ENCODE measurements at regions not wholly inside any gene's neighbourhood (a gene's known extent, or its start where the extent isn't known, plus 50 kb on each side); places are given as distances from the start of the nearest gene placed in this dataset.

DNA sequence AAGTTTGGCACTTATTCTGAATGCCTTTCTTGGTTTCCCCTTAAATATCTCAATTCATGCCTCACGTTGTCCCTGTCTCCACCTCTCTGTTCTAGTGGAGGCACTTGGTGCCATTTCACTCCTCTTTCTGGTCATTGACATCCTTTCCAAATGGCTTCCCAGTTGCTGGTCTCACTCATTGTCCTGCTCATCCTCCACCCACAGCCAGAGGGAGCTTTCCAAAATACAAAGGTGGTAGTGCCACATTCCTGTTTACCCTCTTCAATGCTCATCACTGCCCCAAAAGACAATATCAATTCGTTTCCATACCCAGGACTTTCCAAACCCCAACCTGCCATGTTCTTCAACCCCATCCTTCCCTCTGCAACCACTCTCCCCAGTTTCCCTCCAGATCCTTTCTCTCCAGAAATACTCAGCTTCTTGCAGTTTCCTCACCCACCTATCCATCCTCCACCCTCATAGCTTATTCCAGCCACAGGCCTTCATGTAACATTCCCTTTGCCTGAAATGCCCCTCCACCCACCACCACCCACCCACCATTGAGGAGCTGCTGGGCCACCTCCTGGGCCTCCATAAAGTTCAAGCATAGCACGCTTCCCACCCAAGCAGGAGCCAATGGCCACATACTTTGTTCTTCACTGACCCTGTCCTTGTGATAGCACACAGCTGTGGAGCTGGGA, 63.1 kb upstream of the ADRB1 start:
- ChIA-PET CTCF (no interaction called here), POLR2A (no interaction called here)
- Mint-ChIP-seq H3K36me3 (peaks cover 0 to 3% (median 0%) of the 10 kb centered on the region in 5 donors), H3K27me3 (peaks cover 0 to 55% (median 6%) of the 10 kb centered on the region in 5 donors), H3K4me1 (peaks cover 8 to 26% (median 14%) of the 10 kb centered on the region in 7 donors), H3K9me3 (peaks cover 0 to 6% (median 0%) of the 10 kb centered on the region in 11 donors), H3K4me3 (no peak overlapping the region), H3K27ac (no peak overlapping the region)
- Histone ChIP-seq H3K27ac (ENCODE audit: low read depth, low read length) (no peak overlapping the region), H3K36me3 (ENCODE audit: control insufficient read depth in 2 of 3, insufficient read depth in 3 of 3, low read length in 3 of 3) (no peaks in the 10 kb centered on the region), H3K9me3 (ENCODE audit: control insufficient read depth in 2 of 3, low read length in 3 of 3) (no peaks in the 10 kb centered on the region), H3K4me3 (ENCODE audit: low read length) (no peak overlapping the region), H3K27me3 (ENCODE audit: control insufficient read depth in 2 of 2, insufficient read depth in 2 of 2, low read length in 2 of 2) (no peaks in the 10 kb centered on the region), H3K4me1 (ENCODE audit: control insufficient read depth in 2 of 2, insufficient read depth in 2 of 2, low read length in 2 of 2) (peaks cover 8 to 13% of the 10 kb centered on the region in 2 donors)
- intact Hi-C loops (cut with micrococcal nuclease): loop anchor here in 1 of 2 donors (5.0 kb wide), 1 partner anchor 58 kb away; no protein-coding TSS in a partner anchor
- no peak for ATAC-seq
- DNase-seq: no peak

DNA sequence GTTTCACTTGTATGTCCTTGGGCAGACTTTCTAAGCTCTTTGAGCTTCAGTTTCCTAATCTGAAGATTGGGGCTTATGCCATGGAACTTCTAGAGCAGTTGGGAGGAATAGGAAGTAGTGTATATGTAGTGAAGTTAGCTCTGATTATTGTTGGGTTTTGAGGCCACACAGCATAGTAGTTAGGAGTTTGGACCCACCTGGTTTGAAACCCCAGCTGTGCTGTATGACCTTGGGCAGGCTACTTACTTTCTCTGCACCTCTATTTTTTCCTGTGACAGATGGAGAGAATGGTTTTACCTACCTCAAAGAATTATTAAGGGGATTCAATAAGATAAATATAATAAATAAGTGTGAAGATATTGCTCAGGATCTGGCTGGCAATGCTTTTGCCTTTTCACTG, 61.4 kb upstream of the ADRB1 start:
- Histone ChIP-seq H3K4me1 (ENCODE audit: control insufficient read depth in 2 of 2, insufficient read depth in 2 of 2, low read length in 2 of 2) (peaks cover 8 to 13% of the 10 kb centered on the region in 2 donors), H3K27me3 (ENCODE audit: control insufficient read depth in 2 of 2, insufficient read depth in 2 of 2, low read length in 2 of 2) (no peaks in the 10 kb centered on the region), H3K27ac (ENCODE audit: low read depth, low read length) (no peak overlapping the region), H3K4me3 (ENCODE audit: low read length) (no peak overlapping the region), H3K9me3 (ENCODE audit: control insufficient read depth in 2 of 3, low read length in 3 of 3) (no peaks in the 10 kb centered on the region), H3K36me3 (ENCODE audit: control insufficient read depth in 2 of 3, insufficient read depth in 3 of 3, low read length in 3 of 3) (no peaks in the 10 kb centered on the region)
- Mint-ChIP-seq H3K4me1 (peaks cover 11 to 29% (median 14%) of the 10 kb centered on the region in 7 donors), H3K27ac (no peak overlapping the region), H3K27me3 (peaks cover 0 to 50% (median 1%) of the 10 kb centered on the region in 5 donors), H3K4me3 (no peak overlapping the region), H3K36me3 (peaks cover 0 to 9% (median 1%) of the 10 kb centered on the region in 5 donors), H3K9me3 (peaks cover 0 to 11% (median 5%) of the 10 kb centered on the region in 11 donors)
- no peak for DNase-seq
- no peak for ATAC-seq
- intact Hi-C loops (cut with micrococcal nuclease): loop anchor here in 1 of 2 donors (2.0 to 5.0 kb wide), 2 partner anchors 21 to 60 kb away; no protein-coding TSS in a partner anchor
- ChIA-PET POLR2A (no interaction called here), CTCF (no interaction called here)

DNA sequence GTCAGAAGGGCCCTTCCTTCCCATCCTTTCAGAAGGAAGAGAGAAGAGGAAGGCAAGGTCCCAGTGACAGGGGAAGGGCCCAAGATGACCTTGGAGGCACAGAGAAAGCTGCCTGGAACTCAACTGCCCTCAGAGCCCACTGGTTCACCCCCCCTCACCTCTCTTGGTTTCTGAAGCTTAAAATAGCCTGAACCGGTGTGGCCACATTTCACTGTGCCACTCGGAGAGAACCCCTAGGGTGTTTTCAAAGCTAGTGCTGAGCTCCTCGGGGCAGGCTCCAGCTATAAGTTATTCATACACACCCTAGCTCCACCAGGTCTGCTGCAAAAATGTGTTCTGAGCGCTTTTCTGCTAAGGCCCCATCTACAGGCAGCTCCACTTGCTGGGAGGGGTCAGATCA, 60.9 kb upstream of the ADRB1 start:
- peaks cover 0 to 9% (median 1%) of the 10 kb centered on the region in 5 donors for H3K36me3 Mint-ChIP-seq
- Histone ChIP-seq H3K36me3 (ENCODE audit: control insufficient read depth in 2 of 3, insufficient read depth in 3 of 3, low read length in 3 of 3) (no peaks in the 10 kb centered on the region), H3K27me3 (ENCODE audit: control insufficient read depth in 2 of 2, insufficient read depth in 2 of 2, low read length in 2 of 2) (no peaks in the 10 kb centered on the region), H3K4me3 (ENCODE audit: low read length) (no peak overlapping the region), H3K4me1 (ENCODE audit: control insufficient read depth in 2 of 2, insufficient read depth in 2 of 2, low read length in 2 of 2) (peaks cover 8 to 13% of the 10 kb centered on the region in 2 donors), H3K27ac (ENCODE audit: low read depth, low read length) (no peak overlapping the region), H3K9me3 (ENCODE audit: control insufficient read depth in 2 of 3, low read length in 3 of 3) (no peaks in the 10 kb centered on the region)
- ChIA-PET POLR2A (no interaction called here), CTCF (no interaction called here)
- DNase-seq (no peak), ATAC-seq (no peak)
- intact Hi-C loops (cut with micrococcal nuclease): loop anchor here in 1 of 2 donors (2.0 to 5.0 kb wide), 2 partner anchors 22 to 60 kb away; no protein-coding TSS in a partner anchor
- H3K4me3 Mint-ChIP-seq: no peak overlapping the region
- peaks cover 0 to 51% (median 3%) of the 10 kb centered on the region in 5 donors for H3K27me3 Mint-ChIP-seq
- peaks cover 12 to 29% (median 14%) of the 10 kb centered on the region in 7 donors for H3K4me1 Mint-ChIP-seq
- no peak overlapping the region for H3K27ac Mint-ChIP-seq
- peaks cover 2 to 13% (median 7%) of the 10 kb centered on the region in 11 donors for H3K9me3 Mint-ChIP-seq

DNA sequence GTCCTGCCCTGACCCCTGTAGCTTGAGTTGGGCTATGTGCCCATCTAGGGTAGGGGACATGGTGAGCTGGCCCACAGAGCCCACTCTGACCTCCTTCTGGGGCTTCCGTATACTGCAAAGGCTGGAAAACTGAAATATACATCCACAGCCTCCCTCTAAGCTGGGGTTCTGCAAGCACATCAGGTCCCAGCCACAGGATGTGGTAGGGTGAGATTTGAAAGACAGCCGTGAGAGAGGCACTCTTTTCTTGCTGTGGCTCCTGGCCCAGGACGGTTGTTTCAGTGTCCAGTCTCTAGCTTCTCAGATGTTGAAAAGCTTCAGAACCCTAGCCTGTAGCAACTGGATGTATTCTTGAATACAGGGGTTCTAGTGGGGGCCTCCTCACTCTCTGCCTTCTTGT, 60.1 kb upstream of the ADRB1 start:
- Histone ChIP-seq H3K4me1 (ENCODE audit: control insufficient read depth in 2 of 2, insufficient read depth in 2 of 2, low read length in 2 of 2) (peaks cover 8 to 13% of the 10 kb centered on the region in 2 donors), H3K9me3 (ENCODE audit: control insufficient read depth in 2 of 3, low read length in 3 of 3) (no peaks in the 10 kb centered on the region), H3K27me3 (ENCODE audit: control insufficient read depth in 2 of 2, insufficient read depth in 2 of 2, low read length in 2 of 2) (peaks cover 0 to 2% of the 10 kb centered on the region in 2 donors), H3K27ac (ENCODE audit: low read depth, low read length) (no peak overlapping the region), H3K36me3 (ENCODE audit: control insufficient read depth in 2 of 3, insufficient read depth in 3 of 3, low read length in 3 of 3) (no peaks in the 10 kb centered on the region), H3K4me3 (ENCODE audit: low read length) (no peak overlapping the region)
- Mint-ChIP-seq H3K4me1 (peaks cover 13 to 29% (median 14%) of the 10 kb centered on the region in 7 donors), H3K27ac (no peak overlapping the region), H3K9me3 (peaks cover 4 to 19% (median 10%) of the 10 kb centered on the region in 11 donors), H3K27me3 (peaks cover 0 to 59% (median 9%) of the 10 kb centered on the region in 5 donors), H3K36me3 (peaks cover 0 to 14% (median 4%) of the 10 kb centered on the region in 5 donors), H3K4me3 (peak overlapping the region in 8 of 10 donors; percentile 15 to 64 (median 37))
- ATAC-seq (no peak), DNase-seq (peak in 4 of 9 donors; percentile 13 to 36 (median 23))
- POLR2A ChIA-PET: no interaction called here
- CTCF ChIA-PET: interaction anchor here (0.6 kb wide), 1 partner anchor 118 kb away, joined by 3 read pairs; no protein-coding TSS in a partner anchor
- intact Hi-C loops (cut with micrococcal nuclease): loop anchor here in 1 of 2 donors (2.0 to 5.0 kb wide), 2 partner anchors 23 to 61 kb away; no protein-coding TSS in a partner anchor

DNA sequence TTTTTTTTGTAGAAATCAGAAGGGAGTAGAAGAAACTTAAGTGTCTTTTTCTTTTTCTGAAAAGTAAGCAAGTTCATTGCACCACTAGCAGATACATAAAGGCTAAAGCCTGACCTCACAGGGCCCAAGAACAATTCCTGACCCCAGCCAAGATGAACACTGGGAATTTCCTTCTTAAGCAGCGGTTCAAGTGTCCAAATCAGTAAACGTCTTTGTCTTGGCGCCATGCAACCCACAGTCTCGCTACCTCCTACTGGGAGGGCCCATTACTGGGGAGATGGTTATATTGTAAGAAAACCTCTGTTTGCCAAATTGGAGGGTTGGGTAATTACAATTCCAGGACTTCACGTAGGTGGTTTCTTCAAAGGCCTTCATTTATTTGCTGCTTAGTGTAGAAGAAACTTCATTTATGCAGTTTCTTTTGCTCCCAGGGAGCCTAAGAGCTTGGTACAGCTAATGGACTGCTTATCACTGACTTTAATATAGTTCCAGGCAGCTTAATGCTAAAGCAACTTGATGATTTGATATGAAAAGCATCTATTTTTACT, 58.3 kb upstream of the ADRB1 start:
- CTCF ChIA-PET: interaction anchor here (0.7 kb wide), 1 partner anchor 117 kb away, joined by 6 read pairs; no protein-coding TSS in a partner anchor
- POLR2A ChIA-PET: no interaction called here
- Histone ChIP-seq H3K4me3 (ENCODE audit: low read length) (no peak overlapping the region), H3K9me3 (ENCODE audit: control insufficient read depth in 2 of 3, low read length in 3 of 3) (no peaks in the 10 kb centered on the region), H3K36me3 (ENCODE audit: control insufficient read depth in 2 of 3, insufficient read depth in 3 of 3, low read length in 3 of 3) (no peaks in the 10 kb centered on the region), H3K27ac (ENCODE audit: low read depth, low read length) (no peak overlapping the region), H3K4me1 (ENCODE audit: control insufficient read depth in 2 of 2, insufficient read depth in 2 of 2, low read length in 2 of 2) (peaks cover 8 to 13% of the 10 kb centered on the region in 2 donors), H3K27me3 (ENCODE audit: control insufficient read depth in 2 of 2, insufficient read depth in 2 of 2, low read length in 2 of 2) (peaks cover 0 to 3% of the 10 kb centered on the region in 2 donors)
- intact Hi-C loops (cut with micrococcal nuclease): no loop called here
- Mint-ChIP-seq H3K9me3 (peaks cover 4 to 19% (median 10%) of the 10 kb centered on the region in 11 donors), H3K27me3 (peaks cover 5 to 70% (median 14%) of the 10 kb centered on the region in 5 donors), H3K4me1 (peaks cover 13 to 29% (median 14%) of the 10 kb centered on the region in 7 donors), H3K27ac (no peak overlapping the region), H3K36me3 (peaks cover 0 to 14% (median 4%) of the 10 kb centered on the region in 5 donors), H3K4me3 (no peak overlapping the region)
- ATAC-seq (no peak), DNase-seq (no peak)

DNA sequence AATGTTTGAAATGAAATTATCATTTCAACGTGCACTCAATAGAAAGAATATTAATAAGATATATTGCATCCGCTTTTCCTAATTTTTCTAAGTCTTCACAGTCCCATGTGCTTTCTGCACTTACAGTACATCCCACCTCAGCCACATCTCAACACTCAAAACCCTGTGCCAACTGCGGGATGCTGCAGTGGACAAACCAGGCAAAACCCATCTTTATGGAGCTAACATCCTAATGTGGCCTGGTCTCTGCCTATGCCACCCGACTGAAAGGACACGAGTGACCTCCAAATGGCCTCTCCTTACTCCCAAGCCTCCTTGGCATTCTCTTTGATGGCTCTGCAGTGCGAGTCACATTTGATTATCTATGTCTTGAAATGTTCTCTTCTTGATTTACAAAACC, 57.4 kb upstream of the ADRB1 start:
- peaks cover 0 to 3% of the 10 kb centered on the region in 2 donors for H3K27me3 ChIP-seq (ENCODE audit: control insufficient read depth in 2 of 2, insufficient read depth in 2 of 2, low read length in 2 of 2)
- ATAC-seq (no peak), DNase-seq (no peak)
- CTCF ChIA-PET: no interaction called here
- Mint-ChIP-seq H3K4me3 (no peak overlapping the region), H3K27ac (no peak overlapping the region), H3K9me3 (peaks cover 3 to 19% (median 10%) of the 10 kb centered on the region in 11 donors), H3K4me1 (peaks cover 13 to 29% (median 18%) of the 10 kb centered on the region in 7 donors), H3K36me3 (peaks cover 0 to 14% (median 4%) of the 10 kb centered on the region in 5 donors), H3K27me3 (peaks cover 6 to 73% (median 16%) of the 10 kb centered on the region in 5 donors)
- intact Hi-C loops (cut with micrococcal nuclease): no loop called here
- no peaks in the 10 kb centered on the region for H3K9me3 ChIP-seq (ENCODE audit: control insufficient read depth in 2 of 3, low read length in 3 of 3)
- POLR2A ChIA-PET: no interaction called here
- H3K4me1 ChIP-seq (ENCODE audit: control insufficient read depth in 2 of 2, insufficient read depth in 2 of 2, low read length in 2 of 2): peaks cover 8 to 13% of the 10 kb centered on the region in 2 donors
- no peaks in the 10 kb centered on the region for H3K36me3 ChIP-seq (ENCODE audit: control insufficient read depth in 2 of 3, insufficient read depth in 3 of 3, low read length in 3 of 3)
- no peak overlapping the region for H3K4me3 ChIP-seq (ENCODE audit: low read length)
- H3K27ac ChIP-seq (ENCODE audit: low read depth, low read length): no peak overlapping the region
